Ishikawa (cell line): ENCODE measurements at regions not wholly inside any gene's neighbourhood (a gene's known extent, or its start where the extent isn't known, plus 50 kb on each side); places are given as distances from the start of the nearest gene placed in this dataset.

Experiments used
- CEBPB ChIP-seq: IDR thresholded peaks from 2 replicates; pipeline ENCODE4 v1.6.1; 2012
- CREB1 ChIP-seq: IDR thresholded peaks from 2 replicates; pipeline ENCODE4 v1.6.1; 2012; ENCODE audit warnings: low read depth
- EGR1 ChIP-seq: IDR thresholded peaks from 2 replicates; pipeline ENCODE4 v1.6.1; 2012
- EP300 ChIP-seq: IDR thresholded peaks from 2 replicates; pipeline ENCODE4 v1.6.1; 2012; ENCODE audit warnings: borderline replicate concordance
- FOXM1 ChIP-seq: IDR thresholded peaks from 2 replicates; pipeline ENCODE4 v1.6.1; 2012; ENCODE audit warnings: low read depth, borderline replicate concordance
- MAX ChIP-seq: IDR thresholded peaks from 2 replicates; pipeline ENCODE4 v1.6.1; 2012
- NFIC ChIP-seq: IDR thresholded peaks from 2 replicates; pipeline ENCODE4 v1.6.1; 2012
- RAD21 ChIP-seq: IDR thresholded peaks from 2 replicates; pipeline ENCODE4 v1.6.1; 2012; ENCODE audit warnings: low read depth
- TAF1 ChIP-seq: IDR thresholded peaks from 2 replicates; pipeline ENCODE4 v1.6.1; 2012; ENCODE audit warnings: low read depth, mild to moderate bottlenecking
- TCF12 ChIP-seq: IDR thresholded peaks from 2 replicates; pipeline ENCODE4 v1.6.1; 2012; ENCODE audit warnings: low read depth
- TEAD4 ChIP-seq: IDR thresholded peaks from 2 replicates; pipeline ENCODE4 v1.6.1; 2012
- USF1 ChIP-seq: IDR thresholded peaks from 2 replicates; pipeline ENCODE4 v1.6.1; 2012
- YY1 ChIP-seq: IDR thresholded peaks from 2 replicates; pipeline ENCODE4 v1.6.1; 2012; ENCODE audit warnings: low read depth
- ZBTB7A ChIP-seq: IDR thresholded peaks from 2 replicates; pipeline ENCODE4 v1.6.1; 2012; ENCODE audit warnings: low read depth
- TF ChIP-seq, protein P1 (sequence below): IDR thresholded peaks from 2 replicates; pipeline ENCODE4 v1.6.1; 2012; ENCODE audit warnings: low read depth, mild to moderate bottlenecking

DNA sequence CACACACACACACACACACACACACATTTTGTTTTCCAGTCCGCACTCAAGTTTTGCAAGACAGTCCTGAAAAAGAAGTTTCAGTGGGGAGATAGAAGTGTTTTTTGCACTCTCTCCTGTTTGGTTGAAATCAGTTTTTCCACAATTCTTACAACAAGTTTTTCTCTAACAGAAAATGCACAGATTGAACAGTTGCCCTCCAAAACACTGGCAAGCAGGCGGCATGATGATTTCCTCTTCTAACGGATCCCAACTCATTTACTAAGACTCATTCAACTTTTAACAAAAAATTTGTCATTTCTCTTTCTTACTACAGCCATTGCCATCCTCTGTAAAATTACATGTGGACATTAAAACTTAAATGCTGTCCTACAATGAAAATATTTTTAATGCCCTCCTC, 117.6 kb upstream of the DTNA start:
- TF ChIP-seq NFIC (no peak), TEAD4 (no peak), TAF1 (no peak), EGR1 (no peak), EP300 (no peak), CEBPB (no peak), TCF12 (no peak), RAD21 (no peak), USF1 (no peak), FOXM1 (no peak), YY1 (no peak), ZBTB7A (no peak)
- TF ChIP-seq, protein P1, sequence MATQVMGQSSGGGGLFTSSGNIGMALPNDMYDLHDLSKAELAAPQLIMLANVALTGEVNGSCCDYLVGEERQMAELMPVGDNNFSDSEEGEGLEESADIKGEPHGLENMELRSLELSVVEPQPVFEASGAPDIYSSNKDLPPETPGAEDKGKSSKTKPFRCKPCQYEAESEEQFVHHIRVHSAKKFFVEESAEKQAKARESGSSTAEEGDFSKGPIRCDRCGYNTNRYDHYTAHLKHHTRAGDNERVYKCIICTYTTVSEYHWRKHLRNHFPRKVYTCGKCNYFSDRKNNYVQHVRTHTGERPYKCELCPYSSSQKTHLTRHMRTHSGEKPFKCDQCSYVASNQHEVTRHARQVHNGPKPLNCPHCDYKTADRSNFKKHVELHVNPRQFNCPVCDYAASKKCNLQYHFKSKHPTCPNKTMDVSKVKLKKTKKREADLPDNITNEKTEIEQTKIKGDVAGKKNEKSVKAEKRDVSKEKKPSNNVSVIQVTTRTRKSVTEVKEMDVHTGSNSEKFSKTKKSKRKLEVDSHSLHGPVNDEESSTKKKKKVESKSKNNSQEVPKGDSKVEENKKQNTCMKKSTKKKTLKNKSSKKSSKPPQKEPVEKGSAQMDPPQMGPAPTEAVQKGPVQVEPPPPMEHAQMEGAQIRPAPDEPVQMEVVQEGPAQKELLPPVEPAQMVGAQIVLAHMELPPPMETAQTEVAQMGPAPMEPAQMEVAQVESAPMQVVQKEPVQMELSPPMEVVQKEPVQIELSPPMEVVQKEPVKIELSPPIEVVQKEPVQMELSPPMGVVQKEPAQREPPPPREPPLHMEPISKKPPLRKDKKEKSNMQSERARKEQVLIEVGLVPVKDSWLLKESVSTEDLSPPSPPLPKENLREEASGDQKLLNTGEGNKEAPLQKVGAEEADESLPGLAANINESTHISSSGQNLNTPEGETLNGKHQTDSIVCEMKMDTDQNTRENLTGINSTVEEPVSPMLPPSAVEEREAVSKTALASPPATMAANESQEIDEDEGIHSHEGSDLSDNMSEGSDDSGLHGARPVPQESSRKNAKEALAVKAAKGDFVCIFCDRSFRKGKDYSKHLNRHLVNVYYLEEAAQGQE: no peak

GRCh38 chr18:34592961-34593382, 117.1 kb upstream of the DTNA start:
- TF ChIP-seq TEAD4 (no peak), NFIC (no peak), FOXM1 (no peak), ZBTB7A (no peak), CREB1 (no peak), MAX (no peak), CEBPB (no peak), TAF1 (no peak), RAD21 (no peak), YY1 (no peak), EGR1 (no peak), EP300 (no peak), TCF12 (no peak), USF1 (no peak)
- TF ChIP-seq, protein P1: no peak

GRCh38 chr18:34594266-34594665, 115.8 kb upstream of the DTNA start:
- TF ChIP-seq EP300 (no peak), TAF1 (no peak), MAX (no peak), USF1 (no peak), RAD21 (no peak), ZBTB7A (no peak), CREB1 (no peak), TEAD4 (no peak), CEBPB (no peak), TCF12 (no peak), YY1 (no peak), EGR1 (no peak)
- TF ChIP-seq, protein P1: no peak

DNA sequence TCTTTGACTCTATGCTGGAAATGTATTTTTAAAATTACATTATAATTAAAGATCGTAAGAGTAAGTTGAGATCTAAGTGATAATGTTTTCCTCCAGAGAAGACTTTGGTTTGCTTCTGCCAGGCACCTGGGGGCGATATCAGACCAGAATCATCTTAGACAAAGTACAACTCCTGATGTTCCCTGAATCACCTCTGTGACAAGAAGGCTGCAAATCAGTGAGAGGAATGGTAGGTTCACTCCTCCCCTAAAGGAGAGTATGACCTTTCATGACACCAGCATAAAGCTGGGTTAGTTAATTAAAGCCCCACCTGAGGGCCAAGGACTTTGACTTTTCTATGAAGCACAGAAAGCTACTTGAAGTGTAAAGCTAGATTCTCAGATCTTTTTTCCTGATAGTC, 114.4 kb upstream of the DTNA start:
- TF ChIP-seq RAD21: peak; percentile 58
- TF ChIP-seq EGR1: no peak
- TF ChIP-seq EP300: no peak
- no peak for TF ChIP-seq USF1
- TF ChIP-seq YY1: no peak
- no peak for TF ChIP-seq CREB1
- no peak for TF ChIP-seq FOXM1
- TF ChIP-seq ZBTB7A: no peak
